ENCODE measurements at regions not wholly inside any gene's neighbourhood (a gene's known extent, or its start where the extent isn't known, plus 50 kb on each side); places are given as distances from the start of the nearest gene placed in this dataset.

- TF ChIP-seq CTCF (IDR thresholded peaks at IDR 0.05) (no peak), POLR2A (IDR thresholded peaks at IDR 0.05) (no peak)
Observed at GRCh38 chr5:17340379-17340778, 122.9 kb downstream of the BASP1 start.

Measured in ovary (tissue), 3 donors.